KBM-7 (cell line): ENCODE measurements at regions not wholly inside any gene's neighbourhood (a gene's known extent, or its start where the extent isn't known, plus 50 kb on each side); places are given as distances from the start of the nearest gene placed in this dataset.

Experiments
- DNase-seq: peaks from one replicate; pipeline ENCODE4 v3.0.0-alpha.2; 2015
- in situ Hi-C: fragments of 300-500 bp; cut with MboI; formaldehyde crosslinking; loops from 2 replicates; pipeline ENCODE4 v1.14.3; 2020; ENCODE audit warnings: low sequenced_read_pairs, low pct_unique_long_range_greater_than_20kb, mixed read lengths

- in situ Hi-C loops = loop anchor here (10.0 kb wide), 1 partner anchor 132 kb away; no protein-coding TSS in a partner anchor
- no peak for DNase-seq
Observed at GRCh38 chr7:25386311-25386744, 158.0 kb upstream of the NPVF start.

GRCh38 chr7:25388681-25389080 is 160.4 kb upstream of the NPVF start:
- in situ Hi-C loops = loop anchor here (10.0 kb wide), 1 partner anchor 134 kb away; no protein-coding TSS in a partner anchor
- DNase-seq = no peak

- DNase-seq = peak; percentile 64
- in situ Hi-C loops = loop anchor here (10.0 kb wide), 1 partner anchor 135 kb away; no protein-coding TSS in a partner anchor
Observed at GRCh38 chr7:25389489-25390106, 161.3 kb upstream of the NPVF start.

GRCh38 chr7:25391295-25391861 is 163.1 kb upstream of the NPVF start:
- in situ Hi-C loops = no loop called here

GRCh38 chr7:25391961-25392587 is 163.8 kb upstream of the NPVF start:
- in situ Hi-C loops = no loop called here
- DNase-seq = no peak

More at GRCh38 chr7:25391295-25391861, 163.1 kb upstream of the NPVF start:
- DNase-seq = peak; percentile 40

- in situ Hi-C loops = no loop called here
- DNase-seq = no peak
Observed at GRCh38 chr7:25392588-25393338, 164.5 kb upstream of the NPVF start.

GRCh38 chr7:25395976-25396375 is 167.7 kb upstream of the NPVF start:
- in situ Hi-C loops = no loop called here
- no peak for DNase-seq

GRCh38 chr7:25396668-25397067 is 168.4 kb upstream of the NPVF start:
- no peak for DNase-seq
- in situ Hi-C loops = no loop called here

GRCh38 chr7:25398418-25398817 is 170.1 kb upstream of the NPVF start:
- in situ Hi-C loops = no loop called here
- DNase-seq = no peak

- in situ Hi-C loops = no loop called here
Observed at GRCh38 chr7:25399000-25399750, 170.9 kb upstream of the NPVF start.

GRCh38 chr7:25402532-25402931 is 174.2 kb upstream of the NPVF start:
- DNase-seq = no peak
- in situ Hi-C loops = loop anchor here (25.0 kb wide), 1 partner anchor 435 kb away; no protein-coding TSS in a partner anchor

More at GRCh38 chr7:25399000-25399750, 170.9 kb upstream of the NPVF start:
- no peak for DNase-seq

- DNase-seq = no peak
- in situ Hi-C loops = loop anchor here (25.0 kb wide), 1 partner anchor 432 kb away; no protein-coding TSS in a partner anchor
Observed at GRCh38 chr7:25405736-25406135, 177.4 kb upstream of the NPVF start.

- no peak for DNase-seq
- in situ Hi-C loops = loop anchor here (25.0 kb wide), 1 partner anchor 430 kb away; no protein-coding TSS in a partner anchor
Observed at GRCh38 chr7:25407053-25407452, 178.8 kb upstream of the NPVF start.

- DNase-seq = no peak
- in situ Hi-C loops = loop anchor here (25.0 kb wide), 1 partner anchor 429 kb away; no protein-coding TSS in a partner anchor
Observed at GRCh38 chr7:25408012-25408687, 179.9 kb upstream of the NPVF start.

GRCh38 chr7:25408876-25409275 is 180.6 kb upstream of the NPVF start:
- in situ Hi-C loops = loop anchor here (25.0 kb wide), 1 partner anchor 428 kb away; no protein-coding TSS in a partner anchor

GRCh38 chr7:25409897-25410636 is 181.8 kb upstream of the NPVF start:
- no peak for DNase-seq
- in situ Hi-C loops = loop anchor here (25.0 kb wide), 1 partner anchor 427 kb away; no protein-coding TSS in a partner anchor

More at GRCh38 chr7:25408876-25409275, 180.6 kb upstream of the NPVF start:
- DNase-seq = no peak

GRCh38 chr7:25420771-25421170 is 192.5 kb upstream of the NPVF start:
- in situ Hi-C loops = loop anchor here (25.0 kb wide), 1 partner anchor 417 kb away; no protein-coding TSS in a partner anchor
- DNase-seq = no peak
